NCI-H1436 treated with DMSO at 0.1 percent for 48 hours (cell line): ENCODE measurements at regions not wholly inside any gene's neighbourhood (a gene's known extent, or its start where the extent isn't known, plus 50 kb on each side); places are given as distances from the start of the nearest gene placed in this dataset.

Experiments used
- DNase-seq: peaks from one replicate; lab custom pipeline; 2025; lab: John Stamatoyannopoulos, UW

- DNase-seq, result no peak
Observed at GRCh38 chr1:11338284-11338924, 65.4 kb downstream of the UBIAD1 start.

DNA sequence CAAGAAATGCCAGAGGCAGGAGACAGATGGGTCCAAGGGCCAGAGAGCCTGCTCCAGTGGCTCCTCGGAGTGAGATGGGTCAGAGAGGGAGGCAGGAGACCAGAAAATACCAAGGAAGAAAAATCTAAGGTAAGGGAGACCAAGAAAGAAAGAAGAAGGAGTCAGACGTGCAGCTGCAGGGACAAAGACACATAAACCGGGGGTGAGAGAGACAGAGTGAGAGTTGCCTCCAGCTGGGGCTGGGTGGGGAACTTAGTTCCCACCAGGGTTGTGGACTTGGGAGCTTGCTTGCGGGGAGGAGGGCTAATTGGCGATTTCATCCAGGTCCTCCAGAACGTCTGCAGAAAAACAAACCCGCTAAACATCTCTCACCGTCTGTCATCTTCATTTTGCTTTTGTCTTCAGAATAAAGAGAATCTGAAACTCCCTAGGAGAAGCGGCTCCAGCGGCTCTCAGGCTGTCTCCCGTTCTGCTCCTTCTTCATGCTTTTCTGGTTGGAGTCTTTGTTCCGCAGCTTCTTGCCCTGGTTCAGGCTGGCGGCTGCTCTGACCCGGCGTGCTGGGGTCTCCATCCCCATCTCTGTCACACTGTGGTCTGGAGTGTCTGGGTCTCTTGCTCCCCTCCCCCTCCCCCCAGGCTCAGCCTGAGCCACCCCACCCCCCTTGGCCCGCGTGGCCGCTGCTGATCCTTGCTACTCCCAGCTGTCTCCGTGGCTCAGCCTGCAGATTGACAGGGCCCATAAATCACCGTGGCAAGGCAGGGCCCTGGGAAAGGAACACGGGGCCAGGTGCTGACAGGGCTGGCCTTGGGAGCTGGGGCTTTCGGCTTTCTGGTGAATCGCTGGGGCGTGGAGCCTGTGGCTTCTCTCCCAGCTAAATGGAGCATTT is 66.6 kb downstream of the UBIAD1 start:
- DNase-seq, result no peak

- no peak for DNase-seq
Observed at GRCh38 chr1:11340233-11340632, 67.2 kb downstream of the UBIAD1 start.

GRCh38 chr1:11341901-11342552 is 69.0 kb downstream of the UBIAD1 start:
- no peak for DNase-seq

DNA sequence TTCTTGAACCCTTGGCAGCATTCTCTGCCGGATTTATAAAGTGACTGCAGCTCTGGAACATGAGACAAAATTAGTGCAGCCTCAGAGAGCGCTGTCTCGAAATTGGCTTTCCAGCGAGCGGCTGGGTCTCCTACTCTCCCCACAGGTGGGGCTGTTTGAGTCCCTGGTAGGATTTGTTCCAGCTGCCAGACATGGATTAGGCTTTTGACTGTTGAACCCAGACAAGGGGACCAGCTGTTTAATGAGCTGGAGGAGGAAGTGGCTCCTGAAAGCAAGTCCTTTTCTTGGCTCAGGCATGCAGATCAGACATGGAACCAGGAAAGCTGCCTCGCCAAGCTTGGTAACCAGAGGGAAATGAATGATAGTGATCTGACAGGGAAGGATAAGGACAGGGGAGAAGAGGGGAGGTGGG is 69.6 kb downstream of the UBIAD1 start:
- DNase-seq, result no peak

DNA sequence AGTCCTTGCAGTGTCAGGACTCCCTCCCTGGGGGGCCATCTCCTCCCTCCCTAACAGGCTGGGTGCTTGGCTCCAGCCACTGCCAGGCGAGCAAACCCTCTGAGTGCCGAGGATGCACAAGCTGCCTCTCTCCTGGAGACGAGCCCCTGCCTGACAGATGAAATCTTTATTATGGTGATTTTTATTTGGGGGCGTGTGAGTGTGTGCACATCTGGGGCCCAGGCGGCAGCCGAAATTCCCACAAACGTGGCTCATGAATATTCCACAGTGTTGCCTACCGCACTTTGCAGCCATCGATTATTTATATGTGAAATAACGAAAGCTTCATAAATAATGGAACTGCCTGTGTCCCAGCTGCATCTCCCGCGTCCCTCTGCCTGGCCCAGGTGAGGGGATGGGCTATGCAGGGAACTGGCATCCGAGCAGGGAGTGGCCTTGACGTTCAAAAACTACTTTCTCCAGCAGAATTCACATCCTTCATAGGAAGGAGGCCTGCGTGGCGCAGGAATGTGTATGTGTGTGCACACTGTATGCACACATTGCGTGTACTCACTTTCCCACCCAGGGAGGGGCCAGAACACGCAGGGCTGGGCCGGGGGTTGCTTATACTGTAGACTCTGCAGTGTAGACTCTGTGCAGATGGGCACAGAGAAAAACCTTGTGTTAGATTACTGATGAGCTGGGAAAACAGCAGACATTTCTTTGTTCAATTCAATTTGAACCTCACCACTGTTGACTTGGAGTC is 73.1 kb downstream of the UBIAD1 start:
- no peak for DNase-seq

GRCh38 chr1:11350265-11350664 is 77.3 kb downstream of the UBIAD1 start:
- no peak for DNase-seq

DNA sequence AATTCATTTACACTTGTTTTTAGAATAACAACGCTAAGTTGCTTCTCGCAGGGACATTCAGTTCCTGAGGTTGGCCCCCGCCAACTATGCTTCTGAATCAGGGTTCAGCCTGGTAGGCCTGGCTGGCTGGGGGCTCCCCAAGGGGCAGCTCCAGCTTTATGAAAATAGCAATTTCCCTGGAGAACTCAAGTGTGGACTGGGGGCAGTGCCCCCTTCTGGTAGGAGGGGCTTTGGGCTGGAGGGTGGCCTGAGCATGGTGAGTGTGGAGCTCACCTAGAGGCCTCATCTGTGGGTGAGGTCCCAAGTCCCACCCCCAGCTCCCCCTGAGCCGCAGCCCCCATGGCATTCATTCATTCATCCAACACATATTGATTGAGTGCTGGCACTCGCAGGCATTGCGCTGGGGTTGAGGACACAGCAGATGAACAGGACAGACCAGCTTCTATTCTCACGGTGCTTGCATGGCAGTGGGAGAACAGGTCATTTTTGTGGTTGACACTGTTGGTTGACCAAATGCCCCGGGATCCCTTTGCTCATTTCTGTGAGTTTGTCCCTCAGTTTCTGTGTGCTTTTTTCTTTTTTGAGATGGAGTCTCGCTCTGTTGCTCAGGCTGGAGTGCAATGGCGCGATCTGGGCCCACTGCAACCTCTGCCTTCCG is 79.2 kb downstream of the UBIAD1 start:
- no peak for DNase-seq

DNA sequence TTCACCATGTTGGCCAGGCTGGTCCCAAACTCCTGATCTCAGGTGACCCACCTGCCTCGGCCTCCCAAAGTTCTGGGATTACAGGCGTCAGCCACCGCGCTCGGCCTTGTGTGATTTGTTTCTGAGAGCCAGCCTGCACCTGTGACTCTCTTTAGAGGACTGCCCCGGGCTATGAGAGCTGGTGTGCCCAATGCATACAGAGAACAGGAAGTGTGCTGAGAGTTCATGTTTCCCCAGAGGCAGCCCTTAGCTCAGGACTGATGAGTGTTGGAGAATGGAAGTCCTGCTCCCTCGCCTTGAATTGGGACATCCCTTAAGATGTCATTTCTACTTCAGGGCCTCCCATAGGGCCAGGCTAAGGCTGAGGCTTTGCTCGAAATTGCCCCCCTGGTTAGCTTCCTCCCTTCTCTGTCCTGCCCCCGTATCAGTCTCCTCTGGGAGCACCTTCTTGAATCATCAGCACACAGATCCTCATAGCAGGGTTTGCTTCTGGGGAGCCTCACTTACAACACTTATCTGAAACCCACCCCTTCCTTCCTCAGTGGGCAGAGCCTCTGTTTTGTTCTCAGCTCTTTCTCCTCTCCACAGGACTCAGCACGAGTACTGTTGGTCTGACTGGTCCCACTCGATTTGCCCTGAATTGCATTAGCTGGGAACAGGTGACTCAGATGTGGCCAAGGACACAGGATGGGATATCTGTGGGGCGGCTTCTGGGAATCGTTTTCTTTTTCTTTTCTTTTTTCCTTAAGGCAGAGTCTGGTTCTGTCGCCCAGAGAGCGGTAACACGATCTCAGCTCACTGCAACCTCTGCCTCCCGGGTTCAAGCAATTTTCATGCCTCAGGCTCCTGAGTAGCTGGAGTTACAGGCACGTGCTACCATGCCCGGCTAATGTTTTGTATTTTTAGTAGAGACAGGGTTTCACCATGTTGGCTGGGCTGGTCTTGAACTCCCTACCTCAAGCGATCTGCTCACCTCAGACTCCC is 80.1 kb downstream of the UBIAD1 start:
- DNase-seq, result peak; percentile 84

- DNase-seq, result no peak
Observed at GRCh38 chr1:11354893-11355553, 82.0 kb downstream of the UBIAD1 start.

DNA sequence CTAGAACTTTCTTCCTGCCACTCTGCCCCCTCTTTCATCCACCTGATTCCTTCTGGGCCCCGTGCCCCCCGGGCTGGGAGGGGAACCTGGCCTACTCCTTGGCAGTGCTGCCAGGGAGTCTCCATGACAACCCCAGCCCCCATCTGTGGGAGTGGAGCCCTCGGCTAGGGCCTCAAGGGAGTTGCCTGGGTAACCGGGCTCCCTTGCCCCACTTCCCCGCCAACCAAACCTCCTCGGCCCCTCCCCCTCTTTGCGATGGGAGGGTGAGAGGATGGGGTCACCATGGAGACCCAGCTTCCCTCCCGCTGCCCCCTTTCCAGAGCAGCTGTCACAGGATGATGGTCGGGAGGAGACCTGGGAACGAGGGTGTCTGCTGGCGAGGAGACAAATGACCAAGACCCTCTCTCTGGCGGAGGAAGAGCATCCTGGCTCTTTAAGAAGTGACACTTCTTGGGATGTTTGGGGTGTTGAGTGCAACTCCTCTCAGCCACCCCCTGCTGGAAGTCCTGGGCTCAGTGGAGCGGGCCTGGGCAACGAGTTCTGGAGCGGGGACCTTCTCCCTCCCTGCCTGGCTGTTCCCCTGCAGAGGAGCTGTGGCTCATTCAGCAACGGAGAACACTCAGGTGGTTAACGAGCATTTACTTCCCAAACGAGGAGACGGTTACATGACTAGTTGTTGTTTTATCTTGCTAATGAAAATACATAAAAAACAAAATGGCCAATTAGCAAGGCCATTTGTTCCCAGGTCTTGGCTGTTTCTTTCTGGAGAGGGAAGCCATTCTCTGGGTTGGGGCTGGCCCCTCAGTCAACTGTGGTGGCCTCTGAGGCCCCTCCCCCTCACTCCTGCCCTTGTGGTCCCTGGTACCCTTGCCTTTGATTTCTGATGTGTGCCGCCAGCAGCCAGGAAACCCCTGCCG is 82.8 kb downstream of the UBIAD1 start:
- DNase-seq, result peak; percentile 80

GRCh38 chr1:11357276-11357675 is 84.3 kb downstream of the UBIAD1 start:
- DNase-seq, result no peak

DNA sequence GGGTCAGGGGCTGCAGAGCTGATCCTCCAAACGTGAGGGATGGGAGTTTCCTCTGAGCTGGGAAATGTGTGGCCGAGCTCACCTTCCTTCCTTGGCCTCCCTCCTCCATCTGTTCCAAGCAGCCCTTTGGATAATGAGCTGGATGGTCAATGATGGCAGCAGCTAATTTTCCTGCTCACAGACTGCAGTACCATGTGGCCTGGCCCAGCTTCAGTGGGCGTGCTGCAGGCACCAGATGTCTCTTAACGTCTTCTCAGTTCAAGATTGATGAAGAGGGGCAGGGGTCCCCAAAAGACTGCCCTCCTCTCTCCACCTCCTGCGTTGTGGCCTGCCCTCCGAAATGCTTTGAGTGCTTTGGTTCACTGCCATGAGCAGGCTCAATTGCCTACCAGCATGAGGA is 86.0 kb downstream of the UBIAD1 start:
- no peak for DNase-seq

DNA sequence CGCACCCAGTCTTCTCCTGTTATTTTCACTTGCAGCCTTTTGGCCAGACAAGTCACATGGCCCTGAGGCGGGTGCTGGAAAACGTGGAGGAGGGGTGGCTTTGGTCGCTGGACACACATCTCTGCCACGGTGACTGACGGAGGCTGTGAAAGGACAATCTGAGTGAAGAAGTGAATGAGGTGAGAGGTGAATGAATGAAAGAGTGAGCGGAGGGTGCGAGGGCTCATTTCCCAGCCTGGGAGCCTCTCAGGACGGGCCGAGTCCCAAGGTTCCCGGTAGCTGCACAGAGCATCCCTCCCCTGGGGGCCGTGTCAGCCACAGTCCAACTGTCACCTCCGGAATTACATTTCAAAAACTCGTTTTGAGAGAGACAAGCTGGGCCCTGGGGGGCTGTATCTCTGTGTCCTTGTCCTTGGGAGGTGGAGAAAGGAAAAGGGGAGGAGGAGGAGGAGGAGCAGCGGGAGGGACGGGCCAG is 89.6 kb downstream of the UBIAD1 start:
- peak; percentile 34 for DNase-seq

- no peak for DNase-seq
Observed at GRCh38 chr1:11364170-11364569, 91.2 kb downstream of the UBIAD1 start.

DNA sequence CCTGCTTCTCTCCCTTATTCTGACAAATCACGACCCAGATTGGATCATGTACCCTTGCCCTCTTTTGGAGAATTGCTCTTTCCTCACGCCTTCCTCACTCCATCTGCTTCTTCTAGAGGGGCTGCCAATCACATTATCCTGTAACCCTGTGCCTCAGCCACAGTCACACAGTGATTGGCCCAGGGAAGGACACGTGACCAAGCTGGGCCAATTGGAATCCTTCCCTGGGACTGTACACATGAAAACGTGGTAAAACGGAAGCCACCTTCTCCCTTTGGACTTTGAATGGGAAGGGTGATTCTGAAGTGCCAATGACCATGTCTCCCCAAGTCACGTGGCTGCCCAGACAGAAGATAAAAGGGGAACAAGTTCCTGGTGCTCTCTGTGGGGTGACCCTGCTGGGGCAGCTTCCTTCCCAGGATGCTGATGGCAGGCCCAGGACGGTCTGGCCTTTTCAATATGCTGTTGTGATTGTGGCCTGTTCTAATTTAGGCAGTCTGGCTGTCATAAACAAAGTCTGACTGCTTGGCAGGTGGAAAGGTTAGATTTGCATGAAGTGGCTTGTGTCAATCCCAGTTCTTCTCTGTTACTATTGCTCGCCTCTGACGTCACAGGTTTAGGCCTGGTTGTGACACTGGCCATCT is 92.9 kb downstream of the UBIAD1 start:
- no peak for DNase-seq

DNA sequence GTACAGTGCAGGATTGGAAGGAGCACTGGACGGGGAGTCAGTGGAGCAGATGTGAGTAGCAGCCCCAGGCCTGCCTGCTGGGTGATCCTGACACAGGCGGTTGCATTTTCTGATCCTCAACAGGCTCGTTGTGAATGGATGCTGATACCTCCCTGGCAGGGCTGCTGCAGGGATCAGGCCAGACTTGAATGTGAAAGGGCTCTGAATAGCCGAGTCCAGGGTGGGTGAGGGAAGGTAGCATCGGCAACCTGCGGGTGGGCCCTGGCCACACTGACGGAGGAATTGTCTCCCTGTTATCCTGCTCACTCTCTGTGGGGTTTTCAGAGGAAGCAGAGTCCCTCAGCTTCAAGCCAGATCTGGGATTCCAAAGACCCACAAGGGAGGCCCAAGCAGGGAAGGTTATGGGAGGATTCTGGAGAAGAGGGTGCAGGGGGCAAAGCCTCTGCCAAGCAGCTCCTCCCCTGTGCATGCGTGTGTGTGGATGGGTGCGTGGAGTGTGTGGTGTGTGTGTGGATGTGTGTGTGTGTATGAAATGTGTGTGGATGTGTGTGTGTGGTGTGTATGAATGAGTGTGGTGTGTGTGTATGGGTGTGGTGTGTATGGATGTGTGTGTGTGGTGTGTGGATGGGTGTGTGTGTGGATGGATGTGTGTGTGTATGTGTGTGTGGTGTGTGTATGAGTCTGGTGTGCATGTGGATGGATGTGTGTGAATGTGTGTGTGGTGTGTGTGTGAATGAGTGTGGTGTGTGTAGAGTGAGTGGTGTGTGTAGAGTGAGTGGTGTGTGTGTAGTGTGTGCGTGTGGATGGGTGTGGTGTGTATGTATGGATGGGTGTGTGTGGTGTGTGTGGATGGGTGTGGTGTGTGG is 100.3 kb downstream of the UBIAD1 start:
- no peak for DNase-seq
